OCI-LY3 (cell line): ENCODE measurements at regions not wholly inside any gene's neighbourhood (a gene's known extent, or its start where the extent isn't known, plus 50 kb on each side); places are given as distances from the start of the nearest gene placed in this dataset.

Experiments used
- H2AFZ ChIP-seq: fragments of 200-600, 300-600 bp; shearing (Covaris generic); 2 replicates; pipeline ENCODE4 v1.6.0; 2014; ENCODE audit warnings: antibody characterized with exemption, low read depth, low read length
- H3K27ac ChIP-seq: fragments of 200-600, 300-600 bp; sonication (generic); 2 replicates; pipeline ENCODE4 v1.5.1; 2014; ENCODE audit warnings: mild to moderate bottlenecking, low read length, moderate library complexity, mixed read lengths
- H3K27me3 ChIP-seq: fragments of 200-600, 300-600 bp; sonication (generic); 2 replicates; pipeline ENCODE4 v1.6.1; 2014; ENCODE audit warnings: low read depth, low read length, mixed read lengths
- H3K36me3 ChIP-seq: fragments of 200-600, 300-600 bp; sonication (generic); replicated peaks from 2 replicates; pipeline ENCODE3; 2014; ENCODE audit warnings: low read depth, low read length, mixed read lengths
- H3K4me1 ChIP-seq: fragments of 300-600, 200-600 bp; sonication (generic); 2 replicates; pipeline ENCODE4 v1.6.1; 2014; ENCODE audit warnings: low read length, mixed read lengths
- H3K4me2 ChIP-seq: fragments of 200-600, 300-600 bp; sonication (generic); 2 replicates; pipeline ENCODE4 v1.6.1; 2014; ENCODE audit warnings: low read length, mixed read lengths
- H3K4me3 ChIP-seq: fragments of 300-600, 200-600 bp; sonication (generic); 2 replicates; pipeline ENCODE4 v1.5.1; 2014; ENCODE audit warnings: antibody characterized with exemption, mild to moderate bottlenecking, low read length, moderate library complexity
- H3K79me2 ChIP-seq: fragments of 300-600, 200-600 bp; shearing (Covaris generic); 2 replicates; pipeline ENCODE4 v1.6.1; 2014; ENCODE audit warnings: mild to moderate bottlenecking, low read length, mixed read lengths
- H3K9ac ChIP-seq: fragments of 300-600, 200-600 bp; shearing (Covaris generic); 2 replicates; pipeline ENCODE4 v1.6.0; 2014; ENCODE audit warnings: mild to moderate bottlenecking, low read length, moderate library complexity
- H3K9me3 ChIP-seq: fragments of 200-600, 300-600 bp; shearing (Covaris generic); 2 replicates; pipeline ENCODE4 v1.6.1; 2014; ENCODE audit warnings: low read length, mixed read lengths; ENCODE audit not compliant: insufficient read depth
- H4K20me1 ChIP-seq: fragments of 200-600, 300-600 bp; sonication (generic); 2 replicates; pipeline ENCODE4 v1.6.1; 2016; ENCODE audit warnings: low read length, mixed read lengths; ENCODE audit not compliant: insufficient read depth
- CTCF ChIP-seq: fragments of 200-600, 300-600 bp; sonication (generic); IDR thresholded peaks from 2 replicates; pipeline ENCODE4 v1.5.1; 2014; ENCODE audit warnings: antibody characterized with exemption, low read length, low read depth
- EZH2phosphoT487 ChIP-seq: fragments of 200-600 bp; shearing (Covaris generic); IDR thresholded peaks from 2 replicates; pipeline ENCODE4 v1.6.1; 2018; ENCODE audit warnings: antibody characterized with exemption, mixed run types, low read depth

- no peak overlapping the region for H3K4me3 ChIP-seq
- no peaks in the 10 kb centered on the region for H3K4me1 ChIP-seq
- no peaks in the 10 kb centered on the region for H3K36me3 ChIP-seq
- no peaks in the 10 kb centered on the region for H4K20me1 ChIP-seq
- no peaks in the 10 kb centered on the region for H3K79me2 ChIP-seq
- H3K9me3 ChIP-seq: no peaks in the 10 kb centered on the region
- no peak overlapping the region for H2AFZ ChIP-seq
- no peak overlapping the region for H3K4me2 ChIP-seq
- H3K9ac ChIP-seq: no peak overlapping the region
- TF ChIP-seq CTCF (no peak), EZH2phosphoT487 (no peak)
- no peak overlapping the region for H3K27ac ChIP-seq
- no peaks in the 10 kb centered on the region for H3K27me3 ChIP-seq
These were observed 442.0 kb upstream of the ADGRL3 start for GRCh38 chr4:60757986-60758680.

- H3K4me1 ChIP-seq: no peaks in the 10 kb centered on the region
- H3K9ac ChIP-seq: no peak overlapping the region
- no peak overlapping the region for H3K4me2 ChIP-seq
- no peak overlapping the region for H3K27ac ChIP-seq
- H3K36me3 ChIP-seq: no peaks in the 10 kb centered on the region
- no peaks in the 10 kb centered on the region for H3K27me3 ChIP-seq
- H3K79me2 ChIP-seq: no peaks in the 10 kb centered on the region
- H4K20me1 ChIP-seq: no peaks in the 10 kb centered on the region
- TF ChIP-seq EZH2phosphoT487 (no peak), CTCF (peak; percentile 26)
- H2AFZ ChIP-seq: no peak overlapping the region
- no peak overlapping the region for H3K4me3 ChIP-seq
- no peaks in the 10 kb centered on the region for H3K9me3 ChIP-seq
These were observed 440.4 kb upstream of the ADGRL3 start for GRCh38 chr4:60759518-60760245.

GRCh38 chr4:60780874-60781273 is 419.3 kb upstream of the ADGRL3 start:
- H3K4me1 ChIP-seq: no peaks in the 10 kb centered on the region
- TF ChIP-seq EZH2phosphoT487 (no peak), CTCF (no peak)
- H3K9ac ChIP-seq: no peak overlapping the region
- no peaks in the 10 kb centered on the region for H3K9me3 ChIP-seq
- H3K36me3 ChIP-seq: no peaks in the 10 kb centered on the region
- no peaks in the 10 kb centered on the region for H4K20me1 ChIP-seq
- no peak overlapping the region for H2AFZ ChIP-seq
- no peak overlapping the region for H3K4me3 ChIP-seq
- no peak overlapping the region for H3K4me2 ChIP-seq
- no peak overlapping the region for H3K27ac ChIP-seq
- H3K27me3 ChIP-seq: no peaks in the 10 kb centered on the region
- H3K79me2 ChIP-seq: no peaks in the 10 kb centered on the region

- H3K4me2 ChIP-seq: no peak overlapping the region
- no peak overlapping the region for H3K27ac ChIP-seq
- no peaks in the 10 kb centered on the region for H3K4me1 ChIP-seq
- H4K20me1 ChIP-seq: no peaks in the 10 kb centered on the region
- H3K9me3 ChIP-seq: no peaks in the 10 kb centered on the region
- H3K27me3 ChIP-seq: no peaks in the 10 kb centered on the region
- no peaks in the 10 kb centered on the region for H3K79me2 ChIP-seq
- TF ChIP-seq CTCF (no peak), EZH2phosphoT487 (no peak)
- no peak overlapping the region for H3K4me3 ChIP-seq
- H2AFZ ChIP-seq: no peak overlapping the region
- H3K36me3 ChIP-seq: no peaks in the 10 kb centered on the region
- H3K9ac ChIP-seq: no peak overlapping the region
These were observed 409.5 kb upstream of the ADGRL3 start for GRCh38 chr4:60790608-60791007.
